H1 (cell line): ENCODE measurements at regions not wholly inside any gene's neighbourhood (a gene's known extent, or its start where the extent isn't known, plus 50 kb on each side); places are given as distances from the start of the nearest gene placed in this dataset.
A peak's percentile ranks its signal among the peaks of the same experiment; 100 is the strongest.

Experiments
- CTCF ChIA-PET: fragments of 300-600 bp; sonication (Branson Sonifier 250); formaldehyde crosslinking; loops from one replicate; lab custom pipeline; 2021; ENCODE audit not compliant: partially characterized antibody; lab: Charles Lee
- POLR2A ChIA-PET: fragments of 300-600 bp; sonication (Branson Sonifier 250); formaldehyde crosslinking; loops from one replicate; lab custom pipeline; 2021; ENCODE audit warnings: inconsistent platforms; ENCODE audit not compliant: partially characterized antibody; lab: Charles Lee
- DNase-seq, 2 experiments: peaks; one replicate each; pipeline versions ENCODE4 v3.0.0 to v3.0.0-alpha.2; 2010 to 2022; ENCODE audit warnings: low spot score in 2 of 2, low read depth in 1 of 2, mixed read lengths in 1 of 2
- FAIRE-seq: peaks from 2 replicates; lab custom pipeline; 2011; peaks lifted over from hg19 to GRCh38; lab: Jason Lieb, UNC
- H2AFZ ChIP-seq: 2 replicates; pipeline ENCODE4 v1.8.1; 2012; ENCODE audit warnings: low read length, inconsistent platforms
- H2AK5ac ChIP-seq: 2 replicates; pipeline ENCODE4 v1.6.1; 2013; ENCODE audit warnings: low read depth, low read length
- H2BK120ac ChIP-seq: replicated peaks from 2 replicates; pipeline ENCODE3; 2013; ENCODE audit warnings: low read depth, low read length, inconsistent platforms
- H2BK12ac ChIP-seq: 2 replicates; pipeline ENCODE4 v1.6.1; 2013; ENCODE audit warnings: low read depth, low read length
- H2BK15ac ChIP-seq: 2 replicates; pipeline ENCODE4 v1.6.1; 2013; ENCODE audit warnings: low read length
- H2BK20ac ChIP-seq: 2 replicates; pipeline ENCODE4 v1.6.1; 2013; ENCODE audit warnings: low read length
- H2BK5ac ChIP-seq: 2 replicates; pipeline ENCODE4 v1.6.1; 2013; ENCODE audit warnings: low read depth, low read length
- H3K14ac ChIP-seq: 2 replicates; pipeline ENCODE4 v1.6.1; 2013; ENCODE audit warnings: inconsistent platforms; ENCODE audit not compliant: insufficient read length
- H3K18ac ChIP-seq: 2 replicates; pipeline ENCODE4 v1.6.1; 2013; ENCODE audit warnings: low read length; ENCODE audit errors: extremely low read depth
- H3K23ac ChIP-seq: 2 replicates; pipeline ENCODE4 v1.6.1; 2013; ENCODE audit warnings: inconsistent platforms; ENCODE audit not compliant: insufficient read length
- H3K23me2 ChIP-seq: 2 replicates; pipeline ENCODE4 v1.6.1; 2013; ENCODE audit warnings: low read depth, low read length
- H3K27ac ChIP-seq: 2 replicates; pipeline ENCODE4 v1.6.1; 2011; ENCODE audit warnings: low read depth, low read length, inconsistent platforms
- H3K27me3 ChIP-seq, 4 experiments: replicated peaks in 1 of 4; 1 replicate in 1 of 4; 2 replicates in 3 of 4; pipeline versions ENCODE4 v1.6.1 to v1.8.1; 2011 to 2013; ENCODE audit warnings: low read length in 3 of 4, mild to moderate bottlenecking in 3 of 4, inconsistent platforms in 2 of 4, mixed read lengths in 2 of 4, moderate library complexity in 1 of 4; ENCODE audit not compliant: control insufficient read depth in 3 of 4, insufficient read depth in 3 of 4; ENCODE audit errors: extremely low read depth in 1 of 4
- H3K36me3 ChIP-seq, 4 experiments: 2 replicates each; pipeline versions ENCODE4 v1.6.1 to v1.8.1; 2011 to 2013; ENCODE audit warnings: mild to moderate bottlenecking in 4 of 4, low read length in 3 of 4, moderate library complexity in 2 of 4, control low read depth in 1 of 4, inconsistent platforms in 1 of 4; ENCODE audit not compliant: insufficient read depth in 4 of 4, control insufficient read depth in 2 of 4
- H3K4ac ChIP-seq: replicated peaks from 2 replicates; pipeline ENCODE3; 2013; ENCODE audit warnings: low read length, low read depth, mixed read lengths, inconsistent platforms; ENCODE audit not compliant: insufficient read length
- H3K4me1 ChIP-seq, 4 experiments: replicated peaks in 1 of 4; 1 replicate in 1 of 4; 2 replicates in 3 of 4; pipeline versions ENCODE4 v1.6.1 to v1.8.1; 2011 to 2013; ENCODE audit warnings: low read length in 3 of 4, inconsistent platforms in 2 of 4, mixed read lengths in 1 of 4; ENCODE audit not compliant: insufficient read depth in 4 of 4, control insufficient read depth in 3 of 4
- H3K4me2 ChIP-seq, 2 experiments: 2 replicates each; pipeline versions ENCODE4 v1.6.1 to v1.8.1; 2011 to 2013; ENCODE audit warnings: low read depth in 2 of 2, low read length in 2 of 2, control low read depth in 1 of 2, inconsistent platforms in 1 of 2, mild to moderate bottlenecking in 1 of 2; ENCODE audit not compliant: insufficient read depth in 1 of 2
- H3K4me3 ChIP-seq, 4 experiments: fragments of 200-600, 300-600 bp in 1 of 4; sonication (generic), shearing (Covaris generic), sonication (Bioruptor Twin) in 1 of 4; 2 replicates each; pipeline versions ENCODE4 v1.5.1 to v1.8.1; 2011 to 2016; ENCODE audit warnings: low read length in 4 of 4, low read depth in 3 of 4, control low read depth in 2 of 4, inconsistent platforms in 2 of 4, mild to moderate bottlenecking in 2 of 4, mixed read lengths in 1 of 4, moderate library complexity in 1 of 4; ENCODE audit not compliant: insufficient read depth in 2 of 4; ENCODE audit errors: extremely low read depth in 1 of 4
- H3K56ac ChIP-seq: replicated peaks from 2 replicates; pipeline ENCODE3; 2013; ENCODE audit warnings: low read depth, mild to moderate bottlenecking, mixed read lengths, low read length, inconsistent platforms; ENCODE audit not compliant: insufficient read length
- H3K79me1 ChIP-seq: 2 replicates; pipeline ENCODE4 v1.6.1; 2013; ENCODE audit warnings: low read depth, low read length, control low read depth
- H3K79me2 ChIP-seq, 2 experiments: 2 replicates each; pipeline versions ENCODE4 v1.6.1 to v1.8.1; 2012 to 2013; ENCODE audit warnings: low read length in 2 of 2, mild to moderate bottlenecking in 2 of 2, inconsistent platforms in 1 of 2; ENCODE audit not compliant: insufficient read depth in 2 of 2, control insufficient read depth in 1 of 2
- H3K9ac ChIP-seq, 4 experiments: replicated peaks in 1 of 4; 1 replicate in 1 of 4; 2 replicates in 3 of 4; pipeline versions ENCODE4 v1.6.1 to v1.8.1; 2011 to 2013; ENCODE audit warnings: low read depth in 3 of 4, low read length in 3 of 4, control low read depth in 2 of 4, mild to moderate bottlenecking in 2 of 4, moderate library complexity in 2 of 4, inconsistent platforms in 1 of 4; ENCODE audit errors: extremely low read depth in 1 of 4
- H3K9me3 ChIP-seq, 2 experiments: 2 replicates each; pipeline versions ENCODE4 v1.6.1 to v1.8.1; 2012 to 2013; ENCODE audit warnings: mild to moderate bottlenecking in 2 of 2, moderate library complexity in 2 of 2, control low read depth in 1 of 2, inconsistent platforms in 1 of 2, low read depth in 1 of 2, low read length in 1 of 2, mixed read lengths in 1 of 2; ENCODE audit not compliant: insufficient read depth in 2 of 2
- H4K20me1 ChIP-seq, 2 experiments: replicated peaks in 1 of 2; 2 replicates each; pipeline versions ENCODE3 to v1.8.1; 2011 to 2013; ENCODE audit warnings: inconsistent platforms in 2 of 2, low read length in 2 of 2, mild to moderate bottlenecking in 1 of 2; ENCODE audit not compliant: insufficient read depth in 2 of 2, control insufficient read depth in 1 of 2
- H4K5ac ChIP-seq: 2 replicates; pipeline ENCODE4 v1.6.1; 2013; ENCODE audit warnings: low read length, low read depth, mixed read lengths, inconsistent platforms; ENCODE audit not compliant: insufficient read length
- H4K8ac ChIP-seq: 2 replicates; pipeline ENCODE4 v1.8.0; 2013; ENCODE audit warnings: mild to moderate bottlenecking, moderate library complexity, low read length, inconsistent platforms; ENCODE audit not compliant: insufficient read depth; ENCODE audit errors: extremely low read depth
- H4K91ac ChIP-seq: replicated peaks from 2 replicates; pipeline ENCODE3; 2013; ENCODE audit warnings: low read length, mixed read lengths, inconsistent platforms; ENCODE audit not compliant: insufficient read length
- ASH2L ChIP-seq: fragments of 200-600, 300-600 bp; sonication (generic); IDR thresholded peaks from one replicate; pipeline ENCODE4 v1.7.1; 2017; ENCODE audit warnings: low read length
- CBX5 ChIP-seq: fragments of 300-800, 300-1000 bp; sonication (generic); IDR thresholded peaks from 2 replicates; pipeline ENCODE4 v1.7.1; 2016; ENCODE audit warnings: antibody characterized with exemption, low read length, low read depth
- CTCF ChIP-seq, 3 experiments: IDR thresholded peaks; 1 replicate in 2 of 3; 2 replicates in 1 of 3; pipeline versions ENCODE4 v1.5.1 to v1.6.1; 2011; ENCODE audit warnings: low read length in 3 of 3, mild to moderate bottlenecking in 3 of 3, inconsistent platforms in 2 of 3, low read depth in 1 of 3, moderate library complexity in 1 of 3; ENCODE audit not compliant: insufficient read depth in 1 of 3; ENCODE audit errors: control extremely low read depth in 1 of 3
- HDAC6 ChIP-seq: IDR thresholded peaks from one replicate; pipeline ENCODE4 v1.7.1; 2012; ENCODE audit warnings: low read depth, mild to moderate bottlenecking, inconsistent platforms, low read length, moderate library complexity
- SP4 ChIP-seq: IDR thresholded peaks from 2 replicates; pipeline ENCODE4 v1.6.1; 2012; ENCODE audit warnings: low read length, inconsistent platforms
- TAF1 ChIP-seq: IDR thresholded peaks from 2 replicates; pipeline ENCODE4 v1.6.1; 2011; ENCODE audit warnings: mild to moderate bottlenecking, low read depth, low read length
- ZNF274 ChIP-seq: IDR thresholded peaks from 2 replicates; pipeline ENCODE4 v1.7.0; 2012; ENCODE audit warnings: low read length, borderline replicate concordance; ENCODE audit errors: extremely low read depth
- WGBS, 2 experiments: shearing (Covaris generic) in 1 of 2; methylation state at CpG; one replicate each; pipeline versions ENCODE4 v1.1.6 to v1.1.7; 2013 to 2015; ENCODE audit warnings: low lambda C conversion rate in 2 of 2, mixed read lengths in 2 of 2, inconsistent platforms in 1 of 2, low coverage in 1 of 2, missing lambda C conversion rate in 1 of 2; ENCODE audit not compliant: insufficient replicate concordance in 2 of 2, insufficient coverage in 1 of 2, insufficient read length in 1 of 2; ENCODE audit errors: extremely low coverage in 1 of 2, missing lambda C conversion rate in 1 of 2; 5-methylcytosine and 5-hydroxymethylcytosine counted together

- Histone ChIP-seq H3K4ac (no peak overlapping the region), H3K18ac (no peak overlapping the region)
- CTCF ChIA-PET: interaction anchor here (0.7 to 1.7 kb wide), 3 partner anchors 14 to 940 kb away, joined by 3 read pairs; no protein-coding TSS in a partner anchor
Observed at GRCh38 chr12:58301730-58302122, 360.4 kb downstream of the ATP23 start.

More at GRCh38 chr12:58301730-58302122, 360.4 kb downstream of the ATP23 start:
- FAIRE-seq: no peak
- H2BK15ac ChIP-seq: no peak overlapping the region
- WGBS, 2 experiments: 94% methylated on average over 4 of the region's 4 CpGs; no CpG with 5 or more reads in 1 of the 2 experiments
- no peak overlapping the region for H3K9ac ChIP-seq
- no peak overlapping the region for H4K91ac ChIP-seq
- H2BK20ac ChIP-seq: no peak overlapping the region
- no peaks in the 10 kb centered on the region for H3K36me3 ChIP-seq
- H3K27ac ChIP-seq: no peak overlapping the region
- H3K56ac ChIP-seq: no peak overlapping the region
- no peaks in the 10 kb centered on the region for H3K79me1 ChIP-seq
- H3K79me2 ChIP-seq: no peaks in the 10 kb centered on the region
- no peak for TF ChIP-seq ASH2L
- no peak for TF ChIP-seq HDAC6
- TF ChIP-seq SP4: no peak
- TF ChIP-seq CTCF (IDR thresholded peaks at IDR 0.05; ENCODE audit: control extremely low read depth in 1 of 3, insufficient read depth in 1 of 3, low read depth in 1 of 3, low read length in 3 of 3): no peak
- no peak for TF ChIP-seq CBX5
- TF ChIP-seq ZNF274: no peak
- no peak for TF ChIP-seq TAF1
- TF ChIP-seq, all 59 proteins: peak for 0
- H4K5ac ChIP-seq: no peak overlapping the region
- no peak overlapping the region for H2AK5ac ChIP-seq
- H3K27me3 ChIP-seq: no peaks in the 10 kb centered on the region
- POLR2A ChIA-PET: no interaction called here
- H2BK120ac ChIP-seq: no peak overlapping the region
- H3K9me3 ChIP-seq: no peaks in the 10 kb centered on the region
- H4K8ac ChIP-seq: no peak overlapping the region
- no peak overlapping the region for H3K4me2 ChIP-seq
- H2BK5ac ChIP-seq: no peak overlapping the region
- no peak overlapping the region for H2BK12ac ChIP-seq
- H3K23ac ChIP-seq: no peak overlapping the region
- 0 out of 2 replicates have a peak overlapping the region, but pooled peaks have one; percentile 29 for H2AFZ ChIP-seq
- no peak for DNase-seq
- no peaks in the 10 kb centered on the region for H4K20me1 ChIP-seq
- H3K23me2 ChIP-seq: no peaks in the 10 kb centered on the region
- no peaks in the 10 kb centered on the region; a peak in 1 of 7 replicates for H3K4me1 ChIP-seq
- H3K4me3 ChIP-seq: no peak overlapping the region
- no peak overlapping the region for H3K14ac ChIP-seq
